RPMI7951 (cell line): ENCODE measurements at regions not wholly inside any gene's neighbourhood (a gene's known extent, or its start where the extent isn't known, plus 50 kb on each side); places are given as distances from the start of the nearest gene placed in this dataset.
"Not testable (repeated sequence)": the region's sequence is repeated elsewhere in the genome, so short reads cannot be mapped to it uniquely, and the experiment has no call there.

Experiments
- DNase-seq: peaks from one replicate; pipeline ENCODE4 v3.0.0-alpha.2; 2012; ENCODE audit warnings: low read depth

DNA sequence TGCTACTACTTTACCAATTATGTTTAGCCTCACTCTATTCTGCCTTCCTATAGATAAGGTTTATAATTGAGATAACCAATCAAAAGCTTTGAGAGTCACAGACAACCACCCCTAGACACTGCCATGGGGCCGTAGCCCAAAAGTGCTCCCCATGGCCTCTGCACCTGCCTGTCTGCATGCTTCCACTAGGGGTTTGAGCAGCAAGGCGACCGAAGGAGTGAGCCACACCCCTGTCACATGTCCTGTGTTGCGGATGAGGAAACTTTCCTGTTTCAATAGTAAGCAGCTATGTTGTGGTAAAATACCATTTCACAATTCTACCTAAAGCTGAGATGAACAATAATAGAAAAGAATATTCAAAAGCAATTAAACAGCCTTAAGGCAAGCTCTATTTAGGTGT lies 856.0 kb upstream of the FRG1 start:
- DNase-seq: no peak

DNA sequence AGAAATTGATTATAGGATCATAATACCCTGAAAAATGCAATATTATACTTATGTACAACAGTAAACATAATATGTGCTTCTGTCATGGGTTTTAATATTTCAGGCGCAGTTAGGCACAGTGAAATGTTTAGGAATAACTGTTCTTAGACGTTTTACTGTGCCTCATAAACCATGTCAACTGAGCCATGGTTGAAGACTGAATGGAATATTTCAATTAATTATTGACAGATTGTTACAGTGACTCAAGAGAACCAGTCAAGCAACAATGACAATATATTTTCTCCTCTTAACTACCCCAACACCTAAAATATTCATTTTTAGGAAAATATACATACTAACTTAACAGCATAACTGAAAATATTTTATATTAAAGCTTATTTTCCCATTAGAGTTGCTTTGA lies 852.7 kb upstream of the FRG1 start:
- DNase-seq: no peak

DNA sequence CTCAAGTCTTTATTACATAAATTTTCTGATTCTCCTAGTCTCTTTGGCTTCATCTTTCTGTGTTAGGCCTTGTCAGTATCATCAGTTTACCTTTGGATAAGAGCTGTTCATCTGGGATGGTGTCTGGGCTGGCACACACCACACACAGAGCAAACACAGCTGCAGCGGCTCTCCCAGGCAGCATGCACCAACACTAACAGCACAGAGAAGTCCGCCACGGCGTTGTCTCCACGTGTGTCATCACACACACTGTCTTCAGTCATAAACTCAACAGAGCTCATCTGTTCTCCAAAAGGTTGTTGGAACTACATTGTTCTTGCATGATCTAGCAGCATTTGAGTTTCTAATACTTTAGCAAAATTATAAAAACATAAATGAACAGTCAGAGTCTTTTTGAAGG lies 851.9 kb upstream of the FRG1 start:
- DNase-seq: peak; percentile 8

DNA sequence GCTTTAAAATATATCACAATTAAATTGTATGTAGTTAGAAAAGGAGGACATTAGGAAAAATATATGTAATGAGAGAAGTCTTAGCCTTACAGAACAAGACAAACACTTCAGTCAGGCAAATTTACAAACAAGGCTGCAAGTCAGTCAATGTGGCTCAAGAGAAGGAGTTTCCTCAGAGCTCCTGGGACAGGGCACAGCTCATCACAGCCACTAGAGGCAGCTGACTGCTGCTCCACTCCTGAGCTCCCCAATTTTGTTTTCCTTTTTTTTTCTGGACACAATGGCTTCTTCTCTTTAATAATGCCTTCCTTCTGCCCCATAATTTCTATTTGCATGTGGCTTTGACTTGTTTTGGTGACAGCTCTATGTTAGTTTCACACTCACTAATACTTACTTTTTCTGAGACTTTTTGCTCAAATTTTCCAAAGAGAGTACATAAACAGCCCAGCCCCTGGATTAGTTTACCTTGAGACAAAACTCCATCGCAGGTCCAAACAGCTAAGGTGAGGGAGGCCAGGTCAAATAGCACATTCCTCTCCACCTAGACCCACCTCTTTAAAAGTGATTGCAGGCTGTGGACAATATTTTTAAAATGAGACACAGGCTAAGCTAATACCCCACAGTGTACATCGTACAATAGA lies 850.4 kb upstream of the FRG1 start:
- DNase-seq: peak; percentile 17

DNA sequence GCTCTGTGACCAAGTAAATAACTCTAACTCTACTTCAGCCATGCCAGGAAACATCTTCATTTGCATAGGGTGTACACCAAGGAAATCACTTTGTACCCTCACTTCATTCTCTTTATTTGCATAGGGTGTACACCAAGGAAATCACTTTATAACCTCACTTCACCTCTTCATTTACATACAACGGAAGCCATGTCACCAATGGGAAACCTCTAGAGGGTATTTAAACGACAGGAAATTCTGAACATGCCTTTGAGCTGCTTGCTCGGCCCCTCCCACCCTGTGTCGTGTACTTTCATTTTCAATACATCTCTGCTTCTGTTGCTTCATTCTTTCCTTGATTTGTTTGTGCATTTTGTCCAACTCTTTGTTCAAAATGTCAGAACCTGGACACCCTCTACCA lies 848.1 kb upstream of the FRG1 start:
- DNase-seq: peak; percentile 41

DNA sequence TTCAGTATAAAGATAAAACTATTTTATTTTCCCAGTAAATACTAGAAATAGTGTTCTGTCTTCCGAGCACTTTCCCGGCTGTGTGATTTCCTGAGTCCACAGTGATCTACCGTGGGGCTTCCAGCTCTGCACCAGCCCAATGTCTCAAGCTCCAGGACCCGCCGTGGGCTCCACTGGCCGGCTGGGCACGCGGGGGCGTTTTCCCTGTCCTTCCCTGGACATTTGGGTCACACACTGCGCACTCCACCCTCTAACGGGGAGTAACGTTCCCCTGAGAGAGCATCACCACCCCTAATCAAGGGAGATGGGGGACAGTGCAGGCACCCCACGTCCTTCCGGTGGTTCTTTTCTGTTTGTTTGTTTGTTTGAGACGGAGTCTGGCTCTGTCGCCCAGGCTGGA lies 844.6 kb upstream of the FRG1 start:
- DNase-seq: no peak

DNA sequence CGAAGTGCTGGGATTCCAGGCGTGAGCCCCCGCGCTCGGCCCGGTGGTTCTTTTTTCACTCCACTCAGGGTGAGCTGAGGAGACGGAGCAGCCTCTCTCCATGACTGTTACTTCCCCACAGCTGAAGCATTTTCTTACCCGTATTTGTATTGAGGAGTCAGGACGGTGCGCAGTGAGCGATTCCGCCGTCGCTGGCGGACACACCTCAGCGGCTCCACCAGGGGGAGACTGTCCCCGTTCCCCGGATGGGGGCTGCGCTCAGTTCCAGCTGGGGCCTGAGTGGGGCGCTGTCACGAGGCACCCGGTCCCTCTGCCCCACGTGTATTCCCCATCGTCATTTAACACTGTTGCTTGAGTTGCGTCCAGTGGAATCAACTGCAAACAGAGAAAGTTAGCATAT lies 844.0 kb upstream of the FRG1 start:
- no peak for DNase-seq

DNA sequence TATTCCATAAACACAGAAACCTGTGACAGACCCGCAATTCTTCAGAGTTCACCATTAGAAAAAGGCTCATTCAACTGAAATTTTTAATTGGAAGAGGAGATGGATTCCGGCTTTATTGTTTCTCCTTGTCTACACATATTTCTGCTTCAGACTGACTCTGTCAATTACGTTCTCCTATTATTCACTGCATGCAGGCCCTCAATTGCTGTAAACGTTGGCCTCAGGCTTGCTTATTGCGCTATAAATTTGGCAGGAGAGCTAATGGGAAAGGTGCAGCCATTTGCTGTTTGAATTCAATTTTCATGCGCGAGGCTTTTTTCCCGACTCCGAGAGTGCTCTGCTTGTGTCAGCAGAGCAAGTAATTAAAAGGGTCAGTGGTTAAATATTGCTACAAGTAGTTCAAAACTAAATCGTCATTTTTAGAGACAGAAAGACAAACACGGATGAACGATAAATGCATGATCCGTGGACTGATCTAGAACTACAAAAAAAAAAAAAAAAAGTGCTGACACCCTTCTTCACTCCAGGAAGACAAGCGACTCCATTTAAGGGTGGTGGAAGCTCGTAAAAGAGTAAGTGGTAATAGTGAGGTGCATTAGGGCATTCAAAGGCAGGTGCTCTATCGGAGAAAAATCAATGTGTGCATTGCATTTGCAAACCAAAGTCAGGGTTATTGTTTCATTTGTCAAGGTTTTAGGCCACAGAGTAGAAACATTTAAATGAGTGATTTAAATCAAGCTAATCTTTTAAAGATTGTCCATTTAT lies 841.6 kb upstream of the FRG1 start:
- DNase-seq: no peak

DNA sequence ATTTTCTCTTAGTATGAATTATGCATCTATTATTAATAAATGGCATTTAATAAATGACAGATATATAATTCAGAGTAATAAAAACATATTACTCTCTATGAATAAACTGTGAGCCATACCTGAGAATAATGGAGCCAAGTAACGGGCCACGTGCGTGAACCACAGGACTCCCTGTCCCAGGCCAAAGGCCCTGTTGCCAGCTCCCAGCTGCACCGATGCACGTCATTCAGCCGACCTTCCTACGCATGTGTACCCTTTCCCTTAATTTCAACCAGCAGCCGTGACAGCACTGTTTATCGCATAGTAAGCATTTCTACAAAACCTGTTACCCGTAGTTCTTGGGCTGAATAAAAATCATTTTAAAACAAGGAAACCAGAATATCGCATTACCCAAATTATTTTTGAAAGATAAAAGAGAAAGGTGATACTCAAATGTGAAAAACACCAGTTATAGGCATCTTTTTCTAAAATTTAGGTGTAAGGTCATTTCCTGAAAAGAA lies 827.2 kb upstream of the FRG1 start:
- DNase-seq: no peak

DNA sequence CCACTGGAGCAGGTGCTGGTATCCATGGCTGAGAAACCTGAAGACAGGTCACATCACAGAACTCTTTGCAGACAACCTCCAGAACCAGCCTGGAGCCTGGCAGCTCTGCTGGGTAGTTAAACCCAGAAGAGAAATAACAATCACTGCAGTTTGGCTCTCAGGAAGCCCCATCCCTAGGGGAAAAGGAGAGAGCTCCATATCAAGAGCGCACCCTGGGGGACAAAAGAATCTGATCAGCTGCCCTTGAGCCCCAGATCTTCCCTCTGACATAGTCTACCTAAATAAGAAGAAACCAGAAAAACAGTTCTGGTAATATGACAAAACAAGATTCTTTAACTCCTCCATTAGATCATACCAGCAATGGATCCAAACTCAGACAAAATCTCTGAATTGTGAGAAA lies 823.2 kb upstream of the FRG1 start:
- DNase-seq: no peak

DNA sequence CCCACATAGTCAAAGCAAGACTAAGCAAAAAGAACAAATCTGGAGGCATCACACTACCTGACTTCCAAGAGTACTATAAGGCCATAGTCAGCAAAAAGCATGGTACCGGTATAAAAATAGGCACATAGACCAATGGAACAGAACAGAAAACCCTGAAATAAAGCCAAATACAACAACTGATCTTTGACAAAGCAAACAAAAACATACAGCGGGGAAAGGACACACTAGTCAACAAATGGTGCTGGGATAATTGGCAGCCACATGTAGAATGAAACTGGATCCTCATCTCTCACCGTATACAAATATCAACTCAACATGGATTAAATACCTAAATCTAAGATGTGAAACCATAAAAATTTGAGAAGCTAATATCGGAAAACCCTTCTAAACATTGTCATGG lies 819.3 kb upstream of the FRG1 start:
- DNase-seq: no peak

DNA sequence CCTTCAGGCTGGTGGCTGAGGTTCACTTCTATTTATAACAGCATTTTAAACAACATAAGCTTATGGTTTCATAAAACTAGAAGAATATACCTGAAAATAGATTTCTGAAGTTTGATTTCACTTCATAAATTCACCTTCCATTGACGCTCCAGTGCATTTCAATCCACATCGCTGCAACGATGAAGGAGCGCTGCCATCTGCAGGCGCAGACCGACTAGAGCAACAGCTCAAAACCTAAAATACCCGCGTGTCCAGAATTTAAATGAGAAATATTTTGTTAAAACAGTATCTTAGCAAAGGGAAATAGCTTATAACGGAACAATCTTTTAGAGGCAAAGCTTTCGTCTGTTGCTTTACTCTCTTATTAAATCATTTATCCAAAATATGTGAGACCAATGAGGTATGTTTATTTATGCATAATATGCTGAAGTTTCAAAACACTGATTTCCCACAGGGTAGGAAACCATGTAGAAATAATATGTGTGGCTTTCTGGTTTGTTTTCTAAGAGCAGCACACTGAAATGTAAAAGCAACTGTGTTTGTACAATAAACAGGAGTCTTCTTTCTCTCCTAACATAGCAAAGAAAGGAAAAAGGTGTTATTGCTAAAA lies 816.4 kb upstream of the FRG1 start:
- peak; percentile 22 for DNase-seq

DNA sequence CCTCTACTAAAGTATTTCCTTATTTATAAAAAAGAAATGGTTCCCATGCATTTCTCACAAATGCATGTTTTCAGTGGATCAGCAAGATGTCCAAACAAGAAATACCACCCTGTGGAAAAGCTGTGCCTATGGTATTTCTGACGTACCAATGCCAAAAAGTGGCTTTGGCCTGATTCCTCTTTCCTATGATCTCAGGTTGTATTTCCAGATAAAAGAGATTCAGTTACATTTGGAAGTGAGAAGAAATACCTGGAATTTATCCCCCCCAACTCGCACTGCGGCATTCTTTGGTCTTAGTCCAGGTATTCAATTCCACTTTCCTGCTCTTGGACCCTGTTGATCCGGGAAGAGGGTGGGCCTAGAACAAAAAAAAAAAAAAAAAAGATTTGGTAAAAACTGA lies 815.9 kb upstream of the FRG1 start:
- no peak for DNase-seq

DNA sequence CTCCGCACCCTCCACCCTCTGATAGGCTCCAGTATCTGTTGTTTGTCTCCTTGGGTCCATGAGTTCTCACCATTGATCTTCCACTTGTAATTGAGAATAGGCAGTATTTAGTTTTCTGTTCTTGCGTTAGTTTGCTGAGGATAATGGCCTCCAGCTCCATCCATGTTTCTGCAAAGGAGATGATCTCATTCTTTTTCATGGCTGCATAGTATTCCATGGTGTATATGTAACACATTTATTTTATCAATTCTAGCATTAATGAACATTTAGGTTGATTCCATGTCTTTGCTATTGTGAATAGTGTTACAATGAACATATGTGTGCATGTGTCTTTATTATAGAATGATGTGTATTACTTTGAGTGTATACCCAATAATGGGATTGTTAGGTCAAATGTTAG lies 814.6 kb upstream of the FRG1 start:
- no peak for DNase-seq

DNA sequence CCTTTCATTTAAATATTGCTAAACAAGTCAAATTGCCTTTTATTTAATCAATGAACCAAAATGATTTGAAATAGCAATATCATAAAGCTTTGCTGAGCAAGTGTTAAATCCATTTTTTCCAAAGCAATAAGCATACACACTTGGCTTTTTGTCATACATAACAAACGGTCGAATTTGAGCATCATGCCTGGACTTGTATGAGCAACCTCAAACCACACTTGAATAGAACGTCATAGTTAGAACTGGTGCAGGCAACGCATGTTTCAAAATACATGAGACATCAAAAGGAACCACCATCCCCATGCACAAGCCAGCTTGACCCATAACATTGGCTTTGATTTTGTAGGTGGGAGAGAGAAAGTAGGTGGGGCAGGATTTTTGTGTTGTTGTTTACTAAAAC lies 812.3 kb upstream of the FRG1 start:
- DNase-seq: no peak

DNA sequence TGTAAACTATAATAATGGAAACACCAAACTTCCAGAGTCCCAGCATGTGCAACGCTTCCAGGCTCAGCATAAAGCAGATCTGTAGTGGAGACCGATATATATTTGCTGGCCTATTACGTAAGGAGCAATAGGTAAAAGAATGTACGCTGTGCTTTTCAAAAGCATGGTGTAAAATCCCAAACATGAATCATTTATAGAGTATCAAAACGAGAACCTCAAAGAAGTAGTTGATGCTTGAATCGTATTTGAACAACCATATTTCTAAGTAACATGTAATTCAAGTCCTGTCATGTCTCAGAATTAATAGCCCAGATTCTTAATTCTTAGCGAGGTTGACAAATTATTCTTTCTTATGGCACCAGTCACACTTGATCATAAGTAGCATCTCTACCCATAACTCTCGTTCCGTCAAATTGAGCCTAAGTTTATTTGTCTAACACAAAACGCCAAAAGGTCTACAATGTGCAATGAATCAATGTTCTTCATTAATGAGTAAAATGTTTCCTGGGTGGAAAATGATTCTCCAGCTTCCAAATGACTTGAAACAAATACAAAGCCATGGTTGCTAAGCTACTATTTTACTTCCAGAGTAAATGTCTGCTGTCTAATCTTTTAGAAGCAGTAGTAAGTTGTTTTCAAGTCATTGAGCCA lies 811.5 kb upstream of the FRG1 start:
- DNase-seq: no peak

DNA sequence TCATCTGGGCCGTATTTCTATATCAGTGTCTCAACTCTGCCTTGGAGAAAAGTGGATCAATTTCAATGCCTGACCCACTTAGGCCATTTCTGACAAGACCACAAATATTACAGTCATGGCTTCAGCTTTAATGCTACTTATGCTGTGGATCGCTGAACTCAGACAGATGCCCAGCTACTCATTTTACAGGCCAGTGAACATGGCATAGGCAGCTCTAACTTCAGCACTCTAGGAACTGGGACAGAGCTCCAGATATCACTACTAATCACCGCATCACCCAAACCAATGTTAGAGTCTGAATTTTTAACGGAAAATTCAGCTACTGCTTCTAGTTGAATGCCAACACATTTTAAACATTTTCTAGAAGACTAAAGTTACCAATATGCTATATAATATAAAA lies 809.6 kb upstream of the FRG1 start:
- no peak for DNase-seq

DNA sequence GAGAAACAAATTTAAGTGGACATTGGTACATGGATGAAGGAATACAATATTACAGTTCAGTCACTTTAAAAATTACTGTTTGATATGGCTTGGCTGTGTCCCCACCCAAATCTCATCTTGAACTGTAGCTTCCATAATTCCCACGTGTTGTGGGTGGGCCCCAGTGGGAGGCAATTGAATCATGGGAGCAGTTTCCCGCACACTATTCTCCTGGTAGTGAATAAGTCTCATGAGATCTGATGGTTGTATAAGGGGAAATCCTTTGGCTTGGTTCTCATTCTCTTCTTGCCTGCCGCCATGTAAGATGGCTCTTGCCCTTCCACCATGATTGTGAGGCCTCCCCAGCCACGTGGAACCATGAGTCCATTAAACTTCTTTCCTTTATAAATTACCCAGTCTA lies 804.2 kb upstream of the FRG1 start:
- DNase-seq: no peak

DNA sequence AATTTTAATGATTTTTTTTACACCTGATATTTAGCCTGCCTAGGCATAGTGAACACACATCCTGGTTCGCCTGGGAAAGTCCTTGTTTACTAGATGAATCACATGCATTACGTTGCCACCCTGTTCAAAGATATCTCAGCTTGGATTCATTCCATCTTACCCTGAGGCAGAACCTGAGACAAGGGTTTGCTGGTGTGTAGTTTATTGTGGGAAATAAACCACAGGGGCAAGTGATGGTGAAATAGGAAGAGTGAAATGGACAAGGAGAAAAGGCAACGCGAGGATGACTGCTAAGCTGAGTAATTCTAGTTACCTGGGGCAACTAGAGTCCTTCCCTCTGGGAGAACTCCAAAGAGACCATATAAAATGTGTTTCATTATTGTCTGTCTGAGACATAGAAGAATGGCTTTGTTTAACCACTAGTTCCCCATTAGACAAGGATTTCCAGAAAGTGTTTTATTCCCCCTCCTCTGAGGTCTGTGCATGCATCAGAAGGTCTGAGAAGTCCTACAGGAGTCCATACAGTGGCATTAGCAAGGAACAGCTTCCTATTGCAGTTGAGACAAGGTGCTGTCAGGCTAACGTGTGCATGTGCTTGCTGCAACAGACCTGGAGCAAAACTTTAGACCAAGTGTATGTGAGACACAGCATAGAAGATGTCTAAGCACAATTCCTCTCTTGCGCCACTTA lies 797.3 kb upstream of the FRG1 start:
- DNase-seq: peak; percentile 83

DNA sequence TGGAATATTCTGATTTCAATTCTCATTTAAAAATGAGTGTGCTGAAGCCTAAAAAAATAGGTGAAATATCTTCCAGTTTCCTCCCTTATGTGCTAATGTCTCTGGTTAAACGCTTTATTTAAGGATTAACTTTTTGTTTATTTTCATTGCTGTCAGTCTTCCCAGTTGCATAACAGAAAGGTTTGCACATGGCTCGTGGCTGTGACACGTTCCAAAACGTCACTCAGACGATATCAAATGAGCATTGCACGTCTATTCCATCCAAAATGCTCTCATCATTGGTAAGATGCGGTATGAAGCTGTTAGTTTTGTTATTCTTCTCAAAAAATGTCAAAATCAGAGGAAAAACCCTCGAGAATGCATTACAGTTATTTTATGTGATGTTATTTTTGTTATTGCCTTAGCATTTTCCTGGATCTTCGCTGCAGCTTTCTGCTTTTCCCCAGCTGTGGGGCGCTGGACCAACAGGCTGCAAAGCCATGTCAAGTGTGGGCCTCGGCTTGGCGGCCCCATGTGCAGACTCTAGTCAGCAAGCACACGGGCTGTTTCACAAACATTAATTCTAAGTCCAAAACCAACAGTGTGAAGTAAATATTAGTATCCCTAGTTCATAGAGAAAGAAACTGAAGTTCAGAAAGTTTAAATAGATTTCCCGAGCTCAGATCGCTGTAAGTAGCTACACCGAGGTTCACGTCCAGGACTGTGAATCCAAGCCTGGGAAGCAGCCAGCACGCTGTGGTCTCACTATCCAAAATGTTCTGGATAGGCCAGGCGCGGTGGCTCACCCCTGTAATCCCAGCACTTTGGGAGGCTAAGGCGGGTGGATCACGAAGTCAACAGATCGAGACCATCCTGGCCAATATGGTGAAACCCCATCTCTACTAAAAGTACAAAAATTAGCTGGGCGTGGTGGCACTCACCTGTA lies 793.4 kb upstream of the FRG1 start:
- DNase-seq: no peak

DNA sequence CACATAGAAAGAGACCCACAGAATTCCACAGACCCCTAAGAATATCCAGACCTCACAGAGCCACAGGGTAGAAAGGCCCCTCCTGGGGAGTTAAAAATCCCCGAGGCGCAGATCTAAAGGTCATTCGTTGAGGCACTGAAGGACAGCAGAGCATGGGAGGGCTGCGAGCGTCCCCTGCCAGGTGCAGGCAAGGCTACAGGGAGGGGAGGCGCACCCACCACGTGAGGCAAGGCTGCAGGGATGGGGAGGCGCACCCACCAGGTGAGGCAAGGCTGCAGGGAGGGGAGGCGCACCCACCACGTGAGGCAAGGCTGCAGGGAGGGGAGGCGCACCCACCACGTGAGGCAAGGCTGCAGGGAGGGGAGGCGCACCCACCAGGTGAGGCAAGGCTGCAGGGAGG lies 785.6 kb upstream of the FRG1 start:
- not testable (repeated sequence) for DNase-seq
